Liver (tissue), 7 donors: ENCODE measurements at regions not wholly inside any gene's neighbourhood (a gene's known extent, or its start where the extent isn't known, plus 50 kb on each side); places are given as distances from the start of the nearest gene placed in this dataset.

Source experiments
- DNase-seq: peaks from one replicate; pipeline ENCODE4 v3.0.0-alpha.2; 2017; ENCODE audit warnings: low spot score
- H3K27ac ChIP-seq, 2 donors: one replicate each; pipeline ENCODE4 v1.7.0; 2013; ENCODE audit warnings: inconsistent platforms in 2 of 2, low read length in 2 of 2, control low read depth in 1 of 2, low read depth in 1 of 2, mild to moderate bottlenecking in 1 of 2
- H3K27me3 ChIP-seq, 4 donors: one replicate each; pipeline versions ENCODE4 v1.6.1 to v1.7.0; 2013; ENCODE audit warnings: low read length in 3 of 4, inconsistent platforms in 1 of 4, mild to moderate bottlenecking in 1 of 4, moderate library complexity in 1 of 4; ENCODE audit not compliant: control insufficient read depth in 4 of 4, insufficient read depth in 4 of 4
- H3K36me3 ChIP-seq, 4 donors: one replicate each; pipeline versions ENCODE4 v1.6.1 to v1.7.0; 2013; ENCODE audit warnings: low read length in 3 of 4, mild to moderate bottlenecking in 3 of 4, low read depth in 1 of 4, moderate library complexity in 1 of 4; ENCODE audit not compliant: control insufficient read depth in 4 of 4, insufficient read depth in 3 of 4
- H3K4me1 ChIP-seq, 4 donors: one replicate each; pipeline versions ENCODE4 v1.6.1 to v1.7.0; 2013; ENCODE audit warnings: low read length in 3 of 4, mild to moderate bottlenecking in 3 of 4, moderate library complexity in 1 of 4; ENCODE audit not compliant: control insufficient read depth in 4 of 4, insufficient read depth in 4 of 4
- H3K4me3 ChIP-seq, 3 donors: one replicate each; pipeline versions ENCODE4 v1.6.1 to v1.7.0; 2013; ENCODE audit warnings: low read length in 3 of 3, control low read depth in 1 of 3, low read depth in 1 of 3, mild to moderate bottlenecking in 1 of 3
- H3K9ac ChIP-seq, 2 donors: one replicate each; pipeline ENCODE4 v1.7.0; 2013; ENCODE audit warnings: low read length in 2 of 2, mild to moderate bottlenecking in 2 of 2, moderate library complexity in 2 of 2, control low read depth in 1 of 2, low read depth in 1 of 2
- H3K9me3 ChIP-seq, 4 donors: one replicate each; pipeline versions ENCODE4 v1.6.1 to v1.7.0; 2013; ENCODE audit warnings: low read length in 3 of 4; ENCODE audit not compliant: control insufficient read depth in 4 of 4
- EGR1 ChIP-seq, 2 donors: IDR thresholded peaks; 2 replicates each; pipeline ENCODE4 v1.6.1; 2016 to 2018; ENCODE audit warnings: antibody characterized with exemption in 2 of 2, low read depth in 2 of 2
- FOXA2 ChIP-seq: IDR thresholded peaks from 2 replicates; pipeline ENCODE4 v1.6.1; 2016; ENCODE audit warnings: antibody characterized with exemption
- GABPA ChIP-seq, 2 donors: IDR thresholded peaks in 1 of 2; conservative IDR thresholded peaks in 1 of 2; 2 replicates each; pipeline ENCODE4 v1.6.1; 2016; ENCODE audit warnings: antibody characterized with exemption in 2 of 2, mild to moderate bottlenecking in 1 of 2, moderate library complexity in 1 of 2
- JUND ChIP-seq, 2 donors: IDR thresholded peaks; 2 replicates each; pipeline ENCODE4 v1.6.1; 2016; ENCODE audit warnings: antibody characterized with exemption in 2 of 2
- RXRA ChIP-seq, 2 donors: IDR thresholded peaks; 2 replicates each; pipeline ENCODE4 v1.6.1; 2017 to 2018; ENCODE audit warnings: antibody characterized with exemption in 2 of 2, mild to moderate bottlenecking in 1 of 2
- YY1 ChIP-seq: IDR thresholded peaks from 2 replicates; pipeline ENCODE4 v1.6.1; 2016; ENCODE audit warnings: antibody characterized with exemption, mild to moderate bottlenecking
- WGBS: extraction: QIAGEN DNeasy Blood & Tissue Kit; methylation state at CpG from one replicate; pipeline ENCODE4 v1.1.7; 2013; 5-methylcytosine and 5-hydroxymethylcytosine counted together
- TF ChIP-seq, protein P1 (sequence below): IDR thresholded peaks from 2 replicates; pipeline ENCODE4 v1.6.1; 2016; ENCODE audit warnings: antibody characterized with exemption, mild to moderate bottlenecking
- TF ChIP-seq, protein P2 (sequence below): IDR thresholded peaks from 2 replicates; pipeline ENCODE4 v1.6.1; 2016; ENCODE audit warnings: antibody characterized with exemption
- donor health status: healthy.
- donor health status: healthy.
- donor health status: healthy.
- donor health status: healthy.

DNA sequence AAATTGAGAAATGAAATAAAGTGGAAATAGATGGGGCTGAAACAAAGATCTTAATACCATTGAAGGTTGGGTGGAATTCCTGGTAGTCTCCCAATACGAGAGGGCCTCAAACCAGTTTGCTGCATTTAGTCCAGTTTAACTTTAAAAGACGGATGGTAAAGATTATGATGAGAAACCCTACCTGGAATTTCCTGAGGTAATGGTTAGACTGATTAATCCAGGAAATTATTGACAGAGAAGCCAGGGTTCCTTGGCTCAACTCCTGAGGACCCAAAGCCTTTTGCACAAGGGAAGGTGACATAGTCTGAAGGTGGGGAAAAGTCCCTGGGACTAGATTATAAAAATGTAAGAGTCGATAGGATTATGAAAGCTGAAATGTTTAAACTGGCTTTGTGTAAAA, 133.2 kb upstream of the SLITRK5 start:
- no peak for TF ChIP-seq JUND (IDR thresholded peaks at IDR 0.05)
- TF ChIP-seq, protein P1, sequence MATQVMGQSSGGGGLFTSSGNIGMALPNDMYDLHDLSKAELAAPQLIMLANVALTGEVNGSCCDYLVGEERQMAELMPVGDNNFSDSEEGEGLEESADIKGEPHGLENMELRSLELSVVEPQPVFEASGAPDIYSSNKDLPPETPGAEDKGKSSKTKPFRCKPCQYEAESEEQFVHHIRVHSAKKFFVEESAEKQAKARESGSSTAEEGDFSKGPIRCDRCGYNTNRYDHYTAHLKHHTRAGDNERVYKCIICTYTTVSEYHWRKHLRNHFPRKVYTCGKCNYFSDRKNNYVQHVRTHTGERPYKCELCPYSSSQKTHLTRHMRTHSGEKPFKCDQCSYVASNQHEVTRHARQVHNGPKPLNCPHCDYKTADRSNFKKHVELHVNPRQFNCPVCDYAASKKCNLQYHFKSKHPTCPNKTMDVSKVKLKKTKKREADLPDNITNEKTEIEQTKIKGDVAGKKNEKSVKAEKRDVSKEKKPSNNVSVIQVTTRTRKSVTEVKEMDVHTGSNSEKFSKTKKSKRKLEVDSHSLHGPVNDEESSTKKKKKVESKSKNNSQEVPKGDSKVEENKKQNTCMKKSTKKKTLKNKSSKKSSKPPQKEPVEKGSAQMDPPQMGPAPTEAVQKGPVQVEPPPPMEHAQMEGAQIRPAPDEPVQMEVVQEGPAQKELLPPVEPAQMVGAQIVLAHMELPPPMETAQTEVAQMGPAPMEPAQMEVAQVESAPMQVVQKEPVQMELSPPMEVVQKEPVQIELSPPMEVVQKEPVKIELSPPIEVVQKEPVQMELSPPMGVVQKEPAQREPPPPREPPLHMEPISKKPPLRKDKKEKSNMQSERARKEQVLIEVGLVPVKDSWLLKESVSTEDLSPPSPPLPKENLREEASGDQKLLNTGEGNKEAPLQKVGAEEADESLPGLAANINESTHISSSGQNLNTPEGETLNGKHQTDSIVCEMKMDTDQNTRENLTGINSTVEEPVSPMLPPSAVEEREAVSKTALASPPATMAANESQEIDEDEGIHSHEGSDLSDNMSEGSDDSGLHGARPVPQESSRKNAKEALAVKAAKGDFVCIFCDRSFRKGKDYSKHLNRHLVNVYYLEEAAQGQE, result no peak
- H3K9me3 ChIP-seq, result no peaks in the 10 kb centered on the region
- H3K9ac ChIP-seq, result no peak overlapping the region
- H3K4me3 ChIP-seq, result no peak overlapping the region
- WGBS, result 70% methylated on average over 3 of the region's 3 CpGs
- DNase-seq, result no peak
- H3K36me3 ChIP-seq, result no peaks in the 10 kb centered on the region
- peaks cover 0 to 3% (median 0%) of the 10 kb centered on the region in 4 donors for H3K27me3 ChIP-seq
- H3K4me1 ChIP-seq, result no peaks in the 10 kb centered on the region
- no peak overlapping the region for H3K27ac ChIP-seq

DNA sequence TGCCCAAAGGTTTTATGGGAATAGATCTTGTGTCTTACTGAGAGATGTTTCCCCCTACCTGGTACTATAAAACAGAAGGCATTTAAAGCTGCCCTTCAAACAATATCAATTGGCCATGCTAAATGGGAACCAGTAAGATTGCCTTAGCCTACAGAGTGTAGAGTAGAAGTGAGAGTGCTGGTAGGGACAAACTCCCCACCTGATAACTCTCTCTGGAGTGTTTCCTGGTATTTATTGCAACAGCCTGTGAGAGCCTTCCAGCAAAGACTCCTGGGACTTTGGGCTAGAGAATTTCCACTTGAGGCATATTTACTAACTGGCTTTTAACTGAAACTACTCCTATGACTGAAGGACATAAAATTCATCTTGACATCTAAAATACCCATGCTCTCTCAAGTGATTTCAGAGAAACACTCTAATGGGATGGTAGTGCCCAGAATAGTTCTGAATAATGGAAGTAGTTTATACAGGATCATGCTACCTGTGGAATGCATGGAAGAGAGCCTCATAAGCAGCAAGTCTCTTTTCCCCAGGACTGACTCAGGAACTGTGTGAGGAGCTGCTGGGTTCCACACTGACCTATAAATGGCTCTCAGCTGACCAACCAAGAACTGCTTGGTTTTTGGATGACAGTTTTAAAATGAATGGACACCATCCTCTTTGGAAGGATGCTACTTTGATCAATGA, 132.7 kb upstream of the SLITRK5 start:
- no peaks in the 10 kb centered on the region for H3K36me3 ChIP-seq
- H3K27ac ChIP-seq, result no peak overlapping the region
- H3K9me3 ChIP-seq, result no peaks in the 10 kb centered on the region
- H3K4me1 ChIP-seq, result no peaks in the 10 kb centered on the region
- no peak overlapping the region for H3K9ac ChIP-seq
- TF ChIP-seq JUND (IDR thresholded peaks at IDR 0.05) (no peak), RXRA (IDR thresholded peaks at IDR 0.05) (no peak), FOXA2 (no peak), GABPA (IDR thresholded peaks at IDR 0.05 in 1 of 2, conservative IDR thresholded peaks at IDR 0.05 in 1 of 2) (no peak)
- peaks cover 0 to 3% (median 0%) of the 10 kb centered on the region in 4 donors for H3K27me3 ChIP-seq
- no peak overlapping the region for H3K4me3 ChIP-seq
- DNase-seq, result no peak

DNA sequence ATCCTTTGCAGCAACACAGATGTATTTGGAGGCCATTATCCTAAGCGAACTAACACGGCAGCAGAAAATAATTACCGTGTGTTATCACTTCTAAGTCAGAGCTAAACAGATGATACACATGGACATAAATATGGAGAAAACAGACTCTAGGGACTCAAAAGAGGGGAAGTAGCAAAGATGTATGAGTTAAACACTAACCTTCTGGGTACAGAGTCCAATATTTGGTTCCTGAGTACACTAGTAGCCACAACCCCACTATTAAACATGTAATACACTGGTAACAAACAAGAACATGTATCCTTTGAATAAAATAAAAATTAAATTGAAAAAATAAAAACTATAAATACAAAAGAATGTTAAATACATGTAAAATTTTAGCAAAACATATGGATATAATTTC, 118.0 kb upstream of the SLITRK5 start:
- DNase-seq, result no peak
- Histone ChIP-seq H3K9ac (no peak overlapping the region), H3K27me3 (no peaks in the 10 kb centered on the region), H3K36me3 (no peaks in the 10 kb centered on the region), H3K4me3 (no peak overlapping the region), H3K9me3 (no peaks in the 10 kb centered on the region), H3K4me1 (no peaks in the 10 kb centered on the region), H3K27ac (no peak overlapping the region)
- 89% methylated on average over 3 of the region's 3 CpGs for WGBS
- TF ChIP-seq FOXA2, result no peak

DNA sequence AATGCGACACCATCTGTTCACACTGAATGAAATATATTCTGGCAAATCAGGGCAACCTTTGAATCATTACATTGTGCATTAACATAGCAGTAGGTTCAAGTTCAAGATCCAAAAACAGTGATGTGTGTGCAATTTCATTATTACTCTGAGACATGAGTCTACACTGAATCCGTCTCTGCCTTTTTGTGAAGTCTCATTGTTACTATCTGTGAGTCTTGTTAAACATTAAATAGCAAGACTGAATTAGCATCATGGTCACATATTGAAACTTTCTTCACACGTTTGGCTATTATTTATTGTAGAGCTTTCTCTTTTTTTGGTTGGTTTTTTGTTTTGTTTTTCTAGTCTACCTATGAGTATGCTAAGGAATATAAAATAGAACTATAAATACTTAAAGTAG, 117.1 kb upstream of the SLITRK5 start:
- no peaks in the 10 kb centered on the region for H3K36me3 ChIP-seq
- no peaks in the 10 kb centered on the region for H3K27me3 ChIP-seq
- WGBS, result 65% methylated on average over 3 of the region's 3 CpGs
- no peak overlapping the region for H3K27ac ChIP-seq
- no peak for DNase-seq
- H3K4me3 ChIP-seq, result no peak overlapping the region
- TF ChIP-seq YY1 (no peak), EGR1 (IDR thresholded peaks at IDR 0.05; ENCODE audit: low read depth in 2 of 2) (no peak)
- TF ChIP-seq, protein P2, sequence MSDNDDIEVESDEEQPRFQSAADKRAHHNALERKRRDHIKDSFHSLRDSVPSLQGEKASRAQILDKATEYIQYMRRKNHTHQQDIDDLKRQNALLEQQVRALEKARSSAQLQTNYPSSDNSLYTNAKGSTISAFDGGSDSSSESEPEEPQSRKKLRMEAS, result no peak
- no peak overlapping the region for H3K9ac ChIP-seq
- no peaks in the 10 kb centered on the region for H3K4me1 ChIP-seq
- H3K9me3 ChIP-seq, result no peaks in the 10 kb centered on the region
